ENCODE measurements at regions not wholly inside any gene's neighbourhood (a gene's known extent, or its start where the extent isn't known, plus 50 kb on each side); places are given as distances from the start of the nearest gene placed in this dataset.

DNA sequence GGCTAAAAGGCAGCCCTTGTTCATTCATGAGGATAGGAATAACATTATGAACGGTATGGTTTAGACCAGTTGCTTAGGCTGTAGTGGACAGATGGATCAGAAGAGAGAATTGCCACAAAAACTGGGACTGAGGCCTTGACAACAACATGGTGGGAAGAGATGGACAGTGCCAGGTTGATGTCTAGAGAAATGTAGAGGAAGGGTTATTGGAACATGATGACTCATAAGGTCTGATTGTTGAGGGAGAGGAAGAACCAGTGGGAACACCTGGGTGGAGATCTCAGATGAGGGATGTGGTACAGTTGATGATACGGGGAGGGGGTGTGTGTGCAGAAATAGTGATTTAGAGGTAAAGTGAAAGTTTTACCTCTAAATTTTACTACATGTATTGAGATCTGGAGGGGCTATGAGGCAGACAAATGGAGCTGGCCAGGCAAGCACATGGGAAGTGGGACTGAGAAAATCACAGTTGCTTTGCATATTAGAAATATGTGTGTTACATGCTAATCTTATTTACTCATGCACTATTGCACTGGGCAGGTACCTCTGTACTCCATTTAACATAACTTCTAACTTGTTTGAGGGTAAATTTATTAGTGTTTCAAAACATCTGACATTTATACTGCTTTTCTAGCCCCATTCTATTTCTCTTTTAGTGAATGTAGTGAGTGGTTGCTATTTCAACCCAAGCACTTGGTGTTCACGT, 65.6 kb downstream of the PLCE1 start:
- H3K27me3 ChIP-seq (ENCODE audit: low read length) = no peaks in the 10 kb centered on the region
- no peak overlapping the region for H2AFZ ChIP-seq (ENCODE audit: low read depth, low read length, severe bottlenecking)
- no peaks in the 10 kb centered on the region for H3F3A ChIP-seq (ENCODE audit: insufficient read depth)
- no peak overlapping the region for H3K9ac ChIP-seq (ENCODE audit: low read length)
- H3K4me2 ChIP-seq (ENCODE audit: low read depth, low read length, poor library complexity, severe bottlenecking) = no peak overlapping the region
- H3K9me3 ChIP-seq (ENCODE audit: insufficient read depth, low read length) = no peaks in the 10 kb centered on the region
- H3K4me3 ChIP-seq (ENCODE audit: insufficient read depth, low read length, poor library complexity, severe bottlenecking) = no peak overlapping the region
- H3K27ac ChIP-seq (ENCODE audit: low read depth, low read length) = no peak overlapping the region
- H3K36me3 ChIP-seq (ENCODE audit: low read length) = no peaks in the 10 kb centered on the region
- no peaks in the 10 kb centered on the region for H3K79me2 ChIP-seq (ENCODE audit: insufficient read depth, low read length)
- H4K20me1 ChIP-seq (ENCODE audit: low read depth, low read length) = no peaks in the 10 kb centered on the region
- no peak for TF ChIP-seq EZH2phosphoT487 (conservative IDR thresholded peaks at IDR 0.05; ENCODE audit: low read length)
- TF ChIP-seq, protein P1, sequence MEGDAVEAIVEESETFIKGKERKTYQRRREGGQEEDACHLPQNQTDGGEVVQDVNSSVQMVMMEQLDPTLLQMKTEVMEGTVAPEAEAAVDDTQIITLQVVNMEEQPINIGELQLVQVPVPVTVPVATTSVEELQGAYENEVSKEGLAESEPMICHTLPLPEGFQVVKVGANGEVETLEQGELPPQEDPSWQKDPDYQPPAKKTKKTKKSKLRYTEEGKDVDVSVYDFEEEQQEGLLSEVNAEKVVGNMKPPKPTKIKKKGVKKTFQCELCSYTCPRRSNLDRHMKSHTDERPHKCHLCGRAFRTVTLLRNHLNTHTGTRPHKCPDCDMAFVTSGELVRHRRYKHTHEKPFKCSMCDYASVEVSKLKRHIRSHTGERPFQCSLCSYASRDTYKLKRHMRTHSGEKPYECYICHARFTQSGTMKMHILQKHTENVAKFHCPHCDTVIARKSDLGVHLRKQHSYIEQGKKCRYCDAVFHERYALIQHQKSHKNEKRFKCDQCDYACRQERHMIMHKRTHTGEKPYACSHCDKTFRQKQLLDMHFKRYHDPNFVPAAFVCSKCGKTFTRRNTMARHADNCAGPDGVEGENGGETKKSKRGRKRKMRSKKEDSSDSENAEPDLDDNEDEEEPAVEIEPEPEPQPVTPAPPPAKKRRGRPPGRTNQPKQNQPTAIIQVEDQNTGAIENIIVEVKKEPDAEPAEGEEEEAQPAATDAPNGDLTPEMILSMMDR (IDR thresholded peaks at IDR 0.05; ENCODE audit: insufficient read depth, low read length, poor library complexity, severe bottlenecking) = no peak
- H3K9me2 ChIP-seq (replicated peaks; ENCODE audit: insufficient read depth, low read length) = no peaks in the 10 kb centered on the region

DNA sequence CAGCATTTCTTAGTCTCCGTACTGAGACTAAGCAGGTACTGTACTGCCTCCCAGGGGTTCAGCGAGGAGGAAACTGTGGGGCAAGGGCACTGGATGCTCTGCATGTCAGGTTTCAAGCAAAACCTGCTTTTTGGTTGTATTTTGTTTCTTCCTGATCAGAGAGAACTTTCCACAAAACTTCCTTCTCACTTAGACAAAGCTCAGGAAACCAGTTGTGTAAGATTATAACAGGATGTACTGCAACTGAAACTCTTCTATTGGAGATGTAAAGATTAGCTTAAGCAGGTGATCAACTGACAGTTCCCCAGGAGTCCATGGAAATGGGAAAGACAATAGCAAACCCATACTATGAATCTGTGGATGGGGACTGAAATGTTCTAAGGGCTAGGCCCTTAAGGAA, 67.3 kb downstream of the PLCE1 start:
- no peaks in the 10 kb centered on the region for H3K27me3 ChIP-seq (ENCODE audit: low read length)
- no peak overlapping the region for H3K4me2 ChIP-seq (ENCODE audit: low read depth, low read length, poor library complexity, severe bottlenecking)
- H3K9me3 ChIP-seq (ENCODE audit: insufficient read depth, low read length) = no peaks in the 10 kb centered on the region
- no peak for TF ChIP-seq EZH2phosphoT487 (conservative IDR thresholded peaks at IDR 0.05; ENCODE audit: low read length)
- H3K9me2 ChIP-seq (replicated peaks; ENCODE audit: insufficient read depth, low read length) = no peaks in the 10 kb centered on the region
- no peaks in the 10 kb centered on the region for H4K20me1 ChIP-seq (ENCODE audit: low read depth, low read length)
- H2AFZ ChIP-seq (ENCODE audit: low read depth, low read length, severe bottlenecking) = no peak overlapping the region
- H3K27ac ChIP-seq (ENCODE audit: low read depth, low read length) = no peak overlapping the region
- no peak overlapping the region for H3K4me3 ChIP-seq (ENCODE audit: insufficient read depth, low read length, poor library complexity, severe bottlenecking)
- no peaks in the 10 kb centered on the region for H3F3A ChIP-seq (ENCODE audit: insufficient read depth)
- H3K9ac ChIP-seq (ENCODE audit: low read length) = no peak overlapping the region
- H3K79me2 ChIP-seq (ENCODE audit: insufficient read depth, low read length) = no peaks in the 10 kb centered on the region
- no peaks in the 10 kb centered on the region for H3K36me3 ChIP-seq (ENCODE audit: low read length)

DNA sequence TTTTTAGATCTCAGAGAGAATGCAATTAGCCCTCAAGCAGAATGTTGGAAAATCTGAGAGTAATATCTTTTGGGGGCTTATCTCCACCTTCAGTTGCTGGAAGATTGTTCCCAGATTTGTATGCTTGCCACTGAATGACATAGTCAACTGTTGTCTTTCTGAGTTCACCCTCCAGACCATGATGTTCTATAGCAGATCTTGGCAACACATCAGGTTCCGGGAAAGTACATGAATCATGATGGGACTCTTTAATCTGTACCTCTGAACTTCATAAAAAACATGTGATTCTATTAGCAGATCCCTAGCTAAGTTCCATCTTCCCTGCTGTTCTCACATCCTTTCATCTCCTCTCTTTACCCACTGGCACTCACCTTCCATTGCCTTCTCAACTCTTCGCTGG, 68.9 kb downstream of the PLCE1 start:
- Histone ChIP-seq H3K9me3 (ENCODE audit: insufficient read depth, low read length) (no peaks in the 10 kb centered on the region), H4K20me1 (ENCODE audit: low read depth, low read length) (no peaks in the 10 kb centered on the region), H3K4me2 (ENCODE audit: low read depth, low read length, poor library complexity, severe bottlenecking) (no peak overlapping the region), H3K9ac (ENCODE audit: low read length) (no peak overlapping the region), H3K27me3 (ENCODE audit: low read length) (no peaks in the 10 kb centered on the region), H3K9me2 (replicated peaks; ENCODE audit: insufficient read depth, low read length) (no peaks in the 10 kb centered on the region), H3K79me2 (ENCODE audit: insufficient read depth, low read length) (no peaks in the 10 kb centered on the region), H3K4me3 (ENCODE audit: insufficient read depth, low read length, poor library complexity, severe bottlenecking) (no peak overlapping the region), H3F3A (ENCODE audit: insufficient read depth) (no peaks in the 10 kb centered on the region), H3K27ac (ENCODE audit: low read depth, low read length) (no peak overlapping the region), H3K36me3 (ENCODE audit: low read length) (no peaks in the 10 kb centered on the region), H2AFZ (ENCODE audit: low read depth, low read length, severe bottlenecking) (no peak overlapping the region)
- no peak for TF ChIP-seq EZH2phosphoT487 (conservative IDR thresholded peaks at IDR 0.05; ENCODE audit: low read length)
- TF ChIP-seq, protein P1 (IDR thresholded peaks at IDR 0.05; ENCODE audit: insufficient read depth, low read length, poor library complexity, severe bottlenecking) = no peak

DNA sequence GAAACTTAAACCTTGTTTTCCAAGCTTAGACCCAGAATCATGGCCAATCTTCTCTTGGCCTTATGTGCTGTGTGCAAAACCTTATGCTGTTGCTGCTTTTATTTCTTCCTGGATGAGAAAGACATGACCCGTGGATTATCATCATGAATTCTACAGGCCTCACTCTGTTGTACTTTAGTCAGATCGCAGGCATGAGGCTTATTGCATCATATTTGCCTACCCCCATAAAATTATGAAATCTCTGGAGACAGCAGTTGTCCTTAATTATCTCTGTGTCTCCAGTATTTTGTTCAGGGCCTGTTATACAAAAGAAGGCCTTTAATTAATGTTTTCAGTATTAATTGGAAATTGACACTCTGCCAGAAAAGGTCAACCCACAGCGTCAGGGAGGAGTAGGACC, 71.6 kb downstream of the PLCE1 start:
- Histone ChIP-seq H3K9me3 (ENCODE audit: insufficient read depth, low read length) (no peaks in the 10 kb centered on the region), H3K9me2 (replicated peaks; ENCODE audit: insufficient read depth, low read length) (no peaks in the 10 kb centered on the region), H3K4me3 (ENCODE audit: insufficient read depth, low read length, poor library complexity, severe bottlenecking) (no peak overlapping the region), H2AFZ (ENCODE audit: low read depth, low read length, severe bottlenecking) (no peak overlapping the region), H3K9ac (ENCODE audit: low read length) (no peak overlapping the region), H3K27me3 (ENCODE audit: low read length) (no peaks in the 10 kb centered on the region), H4K20me1 (ENCODE audit: low read depth, low read length) (no peaks in the 10 kb centered on the region), H3K36me3 (ENCODE audit: low read length) (no peaks in the 10 kb centered on the region), H3K79me2 (ENCODE audit: insufficient read depth, low read length) (no peaks in the 10 kb centered on the region), H3K27ac (ENCODE audit: low read depth, low read length) (no peak overlapping the region), H3F3A (ENCODE audit: insufficient read depth) (no peaks in the 10 kb centered on the region), H3K4me2 (ENCODE audit: low read depth, low read length, poor library complexity, severe bottlenecking) (no peak overlapping the region)
- TF ChIP-seq, protein P1 (IDR thresholded peaks at IDR 0.05; ENCODE audit: insufficient read depth, low read length, poor library complexity, severe bottlenecking) = no peak
- TF ChIP-seq EZH2phosphoT487 (conservative IDR thresholded peaks at IDR 0.05; ENCODE audit: low read length) = no peak
